ENCODE measurements at regions not wholly inside any gene's neighbourhood (a gene's known extent, or its start where the extent isn't known, plus 50 kb on each side); places are given as distances from the start of the nearest gene placed in this dataset.

DNA sequence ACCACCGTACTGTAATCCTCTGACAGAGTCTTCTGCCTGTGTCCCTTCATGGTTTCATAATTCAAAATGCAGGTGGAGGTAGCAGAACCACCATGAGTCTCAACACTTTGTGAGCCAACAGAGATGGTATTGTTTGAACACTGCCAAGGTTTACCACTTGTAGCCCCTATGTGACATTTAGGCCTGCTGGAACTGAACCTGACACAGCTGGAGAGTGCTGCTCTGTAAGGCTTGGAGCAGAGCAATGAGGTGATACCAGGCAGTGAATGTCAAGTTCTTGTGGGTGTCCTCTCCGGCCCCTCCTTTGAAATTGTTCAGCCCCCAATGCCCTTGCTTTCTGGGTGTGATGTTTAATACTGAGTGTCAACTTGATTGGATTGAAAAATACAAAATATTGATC is 1042.9 kb downstream of the ARAP2 start:
- Mint-ChIP-seq H3K27ac (ENCODE audit: unreplicated experiment) (no peak overlapping the region), H3K4me1 (ENCODE audit: unreplicated experiment) (no peaks in the 10 kb centered on the region), H3K27me3 (ENCODE audit: unreplicated experiment) (peaks cover 6% of the 10 kb centered on the region), H3K4me3 (ENCODE audit: unreplicated experiment) (no peak overlapping the region), H3K9me3 (ENCODE audit: unreplicated experiment) (peaks cover 8% of the 10 kb centered on the region), H3K36me3 (ENCODE audit: unreplicated experiment) (no peaks in the 10 kb centered on the region)
- TF ChIP-seq, protein P1, sequence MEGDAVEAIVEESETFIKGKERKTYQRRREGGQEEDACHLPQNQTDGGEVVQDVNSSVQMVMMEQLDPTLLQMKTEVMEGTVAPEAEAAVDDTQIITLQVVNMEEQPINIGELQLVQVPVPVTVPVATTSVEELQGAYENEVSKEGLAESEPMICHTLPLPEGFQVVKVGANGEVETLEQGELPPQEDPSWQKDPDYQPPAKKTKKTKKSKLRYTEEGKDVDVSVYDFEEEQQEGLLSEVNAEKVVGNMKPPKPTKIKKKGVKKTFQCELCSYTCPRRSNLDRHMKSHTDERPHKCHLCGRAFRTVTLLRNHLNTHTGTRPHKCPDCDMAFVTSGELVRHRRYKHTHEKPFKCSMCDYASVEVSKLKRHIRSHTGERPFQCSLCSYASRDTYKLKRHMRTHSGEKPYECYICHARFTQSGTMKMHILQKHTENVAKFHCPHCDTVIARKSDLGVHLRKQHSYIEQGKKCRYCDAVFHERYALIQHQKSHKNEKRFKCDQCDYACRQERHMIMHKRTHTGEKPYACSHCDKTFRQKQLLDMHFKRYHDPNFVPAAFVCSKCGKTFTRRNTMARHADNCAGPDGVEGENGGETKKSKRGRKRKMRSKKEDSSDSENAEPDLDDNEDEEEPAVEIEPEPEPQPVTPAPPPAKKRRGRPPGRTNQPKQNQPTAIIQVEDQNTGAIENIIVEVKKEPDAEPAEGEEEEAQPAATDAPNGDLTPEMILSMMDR (IDR thresholded peaks at IDR 0.05) = no peak
- DNase-seq (ENCODE audit: extremely low spot score, unreplicated experiment) = no peak

DNA sequence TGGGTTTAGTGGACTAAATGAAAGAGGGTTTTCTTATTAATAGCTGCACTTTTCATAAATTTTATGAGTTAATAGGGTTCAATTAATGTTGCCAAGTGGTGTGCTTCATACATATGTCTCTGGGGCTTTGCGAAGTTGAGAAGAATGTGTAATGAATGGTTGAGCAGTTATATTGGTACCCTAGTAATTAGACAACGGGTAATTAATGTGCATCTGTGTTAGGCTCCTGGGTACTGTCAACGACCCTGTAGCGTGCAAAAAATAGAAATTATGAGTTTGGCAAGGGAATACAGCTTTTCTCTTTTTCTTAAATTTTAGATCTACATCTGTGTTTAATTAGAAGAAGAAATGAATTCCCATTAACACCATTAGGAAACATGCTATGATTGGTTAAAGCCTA is 1027.7 kb downstream of the ARAP2 start:
- H3K4me1 Mint-ChIP-seq (ENCODE audit: unreplicated experiment) = peaks cover 15% of the 10 kb centered on the region
- no peaks in the 10 kb centered on the region for H3K9me3 Mint-ChIP-seq (ENCODE audit: unreplicated experiment)
- no peaks in the 10 kb centered on the region for H3K27me3 Mint-ChIP-seq (ENCODE audit: unreplicated experiment)
- TF ChIP-seq, protein P1 (IDR thresholded peaks at IDR 0.05) = no peak
- no peak overlapping the region for H3K4me3 Mint-ChIP-seq (ENCODE audit: unreplicated experiment)
- H3K27ac Mint-ChIP-seq (ENCODE audit: unreplicated experiment) = no peak overlapping the region
- no peak for DNase-seq (ENCODE audit: extremely low spot score, unreplicated experiment)
- H3K36me3 Mint-ChIP-seq (ENCODE audit: unreplicated experiment) = no peaks in the 10 kb centered on the region

GRCh38 chr4:35217331-35217730 is 1027.0 kb downstream of the ARAP2 start:
- TF ChIP-seq, protein P1 (IDR thresholded peaks at IDR 0.05) = no peak
- no peaks in the 10 kb centered on the region for H3K36me3 Mint-ChIP-seq (ENCODE audit: unreplicated experiment)
- H3K4me1 Mint-ChIP-seq (ENCODE audit: unreplicated experiment) = peaks cover 13% of the 10 kb centered on the region
- no peaks in the 10 kb centered on the region for H3K27me3 Mint-ChIP-seq (ENCODE audit: unreplicated experiment)
- H3K27ac Mint-ChIP-seq (ENCODE audit: unreplicated experiment) = no peak overlapping the region
- no peak overlapping the region for H3K4me3 Mint-ChIP-seq (ENCODE audit: unreplicated experiment)
- H3K9me3 Mint-ChIP-seq (ENCODE audit: unreplicated experiment) = peaks cover under 1% of the 10 kb centered on the region
- DNase-seq (ENCODE audit: extremely low spot score, unreplicated experiment) = no peak

DNA sequence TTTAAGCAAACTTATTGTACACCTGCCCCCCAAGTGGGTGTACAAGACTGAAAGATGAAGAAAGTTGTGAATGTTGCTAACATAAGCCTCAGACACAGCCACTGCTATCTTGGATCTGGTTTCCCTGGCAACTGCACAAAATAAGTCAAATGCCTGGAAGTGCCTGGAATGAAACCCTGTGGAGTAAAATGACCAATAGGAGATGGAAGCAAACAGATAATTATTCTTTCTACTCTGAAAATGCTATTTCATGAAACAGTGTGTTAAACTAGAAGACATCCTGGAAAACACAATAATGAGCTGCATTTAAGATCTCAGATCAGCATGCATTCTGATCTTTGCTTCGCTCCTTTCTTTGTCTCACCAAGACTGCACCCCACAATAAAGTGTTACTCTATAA is 1016.0 kb downstream of the ARAP2 start:
- H3K9me3 Mint-ChIP-seq (ENCODE audit: unreplicated experiment) = no peaks in the 10 kb centered on the region
- H3K36me3 Mint-ChIP-seq (ENCODE audit: unreplicated experiment) = no peaks in the 10 kb centered on the region
- H3K27ac Mint-ChIP-seq (ENCODE audit: unreplicated experiment) = no peak overlapping the region
- no peak for DNase-seq (ENCODE audit: extremely low spot score, unreplicated experiment)
- TF ChIP-seq, protein P1 (IDR thresholded peaks at IDR 0.05) = no peak
- H3K27me3 Mint-ChIP-seq (ENCODE audit: unreplicated experiment) = peaks cover 5% of the 10 kb centered on the region
- H3K4me3 Mint-ChIP-seq (ENCODE audit: unreplicated experiment) = no peak overlapping the region
- H3K4me1 Mint-ChIP-seq (ENCODE audit: unreplicated experiment) = no peaks in the 10 kb centered on the region

GRCh38 chr4:35229021-35229420 is 1015.3 kb downstream of the ARAP2 start:
- TF ChIP-seq, protein P1 (IDR thresholded peaks at IDR 0.05) = no peak

More at GRCh38 chr4:35229021-35229420, 1015.3 kb downstream of the ARAP2 start:
- Mint-ChIP-seq H3K36me3 (ENCODE audit: unreplicated experiment) (no peaks in the 10 kb centered on the region), H3K27ac (ENCODE audit: unreplicated experiment) (no peak overlapping the region), H3K4me1 (ENCODE audit: unreplicated experiment) (no peaks in the 10 kb centered on the region), H3K27me3 (ENCODE audit: unreplicated experiment) (peaks cover 5% of the 10 kb centered on the region), H3K4me3 (ENCODE audit: unreplicated experiment) (no peak overlapping the region), H3K9me3 (ENCODE audit: unreplicated experiment) (no peaks in the 10 kb centered on the region)
- DNase-seq (ENCODE audit: extremely low spot score, unreplicated experiment) = no peak
